ENCODE measurements at regions not wholly inside any gene's neighbourhood (a gene's known extent, or its start where the extent isn't known, plus 50 kb on each side); places are given as distances from the start of the nearest gene placed in this dataset.
"Not testable (repeated sequence)": the region's sequence is repeated elsewhere in the genome, so short reads cannot be mapped to it uniquely, and the experiment has no call there.

- no peak for DNase-seq
These were observed 53.3 kb upstream of the CYLC2 start for GRCh38 chr9:102941868-102942267.

GRCh38 chr9:102922526-102922925 lies 72.6 kb upstream of the CYLC2 start:
- no peak for DNase-seq

GRCh38 chr9:102911185-102911584 lies 83.9 kb upstream of the CYLC2 start:
- no peak for DNase-seq

GRCh38 chr9:102905795-102906194 lies 89.3 kb upstream of the CYLC2 start:
- DNase-seq: not testable (repeated sequence)

GRCh38 chr9:102892025-102892424 lies 103.1 kb upstream of the CYLC2 start:
- no peak for DNase-seq

- not testable (repeated sequence) for DNase-seq
These were observed 106.4 kb upstream of the CYLC2 start for GRCh38 chr9:102888747-102889146.

GRCh38 chr9:102875687-102876086 lies 119.4 kb upstream of the CYLC2 start:
- DNase-seq: no peak

- no peak for DNase-seq
These were observed 127.6 kb upstream of the CYLC2 start for GRCh38 chr9:102867488-102867887.

- no peak for DNase-seq
These were observed 132.7 kb upstream of the CYLC2 start for GRCh38 chr9:102862478-102862877.

GRCh38 chr9:102855641-102856040 lies 139.5 kb upstream of the CYLC2 start:
- DNase-seq: no peak

GRCh38 chr9:102845827-102846371 lies 149.2 kb upstream of the CYLC2 start:
- peak; percentile 58 for DNase-seq

GRCh38 chr9:102844716-102845115 lies 150.4 kb upstream of the CYLC2 start:
- no peak for DNase-seq

- DNase-seq: no peak
These were observed 152.7 kb upstream of the CYLC2 start for GRCh38 chr9:102842423-102842822.

- no peak for DNase-seq
These were observed 153.8 kb upstream of the CYLC2 start for GRCh38 chr9:102841376-102841775.

- DNase-seq: no peak
These were observed 154.8 kb upstream of the CYLC2 start for GRCh38 chr9:102840335-102840734.

- DNase-seq: no peak
These were observed 162.3 kb upstream of the CYLC2 start for GRCh38 chr9:102832814-102833213.

- no peak for DNase-seq
These were observed 198.9 kb upstream of the CYLC2 start for GRCh38 chr9:102796244-102796643.

- DNase-seq: no peak
These were observed 199.6 kb upstream of the CYLC2 start for GRCh38 chr9:102795532-102795931.

- DNase-seq: no peak
These were observed 215.8 kb upstream of the CYLC2 start for GRCh38 chr9:102779356-102779755.

- no peak for DNase-seq
These were observed 216.4 kb upstream of the CYLC2 start for GRCh38 chr9:102778746-102779145.

- no peak for DNase-seq
These were observed 224.4 kb upstream of the CYLC2 start for GRCh38 chr9:102770704-102771103.

- no peak for DNase-seq
These were observed 225.8 kb upstream of the CYLC2 start for GRCh38 chr9:102769307-102769706.

- no peak for DNase-seq
These were observed 227.1 kb upstream of the CYLC2 start for GRCh38 chr9:102768002-102768401.

GRCh38 chr9:102767076-102767475 lies 228.1 kb upstream of the CYLC2 start:
- DNase-seq: no peak

GRCh38 chr9:102740578-102740977 lies 254.6 kb upstream of the CYLC2 start:
- DNase-seq: no peak

GRCh38 chr9:102728946-102729345 lies 266.2 kb upstream of the CYLC2 start:
- no peak for DNase-seq

Measured in NCI-H1417 treated with DMSO at 0.1 percent for 48 hours (cell line).